ENCODE measurements at regions not wholly inside any gene's neighbourhood (a gene's known extent, or its start where the extent isn't known, plus 50 kb on each side); places are given as distances from the start of the nearest gene placed in this dataset.

GRCh38 chr11:113634940-113635575 lies 71.0 kb downstream of the TMPRSS5 start:
- no peak for DNase-seq (ENCODE audit: low read depth)

- DNase-seq (ENCODE audit: low read depth) = no peak
Observed at GRCh38 chr11:113632981-113633380, 73.1 kb downstream of the TMPRSS5 start.

- DNase-seq (ENCODE audit: low read depth) = no peak
Observed at GRCh38 chr11:113629562-113629961, 76.5 kb downstream of the TMPRSS5 start.

GRCh38 chr11:113628912-113629311 lies 77.2 kb downstream of the TMPRSS5 start:
- no peak for DNase-seq (ENCODE audit: low read depth)

- no peak for DNase-seq (ENCODE audit: low read depth)
Observed at GRCh38 chr11:113627946-113628345, 78.2 kb downstream of the TMPRSS5 start.

- DNase-seq (ENCODE audit: low read depth) = no peak
Observed at GRCh38 chr11:113627297-113627696, 78.8 kb downstream of the TMPRSS5 start.

- no peak for DNase-seq (ENCODE audit: low read depth)
Observed at GRCh38 chr11:113626736-113627135, 79.4 kb downstream of the TMPRSS5 start.

- DNase-seq (ENCODE audit: low read depth) = no peak
Observed at GRCh38 chr11:113623114-113623513, 83.0 kb downstream of the TMPRSS5 start.

- DNase-seq (ENCODE audit: low read depth) = no peak
Observed at GRCh38 chr11:113618360-113618759, 87.7 kb downstream of the TMPRSS5 start.

GRCh38 chr11:113615773-113616172 lies 90.3 kb downstream of the TMPRSS5 start:
- no peak for DNase-seq (ENCODE audit: low read depth)

GRCh38 chr11:113615098-113615497 lies 91.0 kb downstream of the TMPRSS5 start:
- DNase-seq (ENCODE audit: low read depth) = no peak

GRCh38 chr11:113614097-113614496 lies 92.0 kb downstream of the TMPRSS5 start:
- DNase-seq (ENCODE audit: low read depth) = no peak

- no peak for DNase-seq (ENCODE audit: low read depth)
Observed at GRCh38 chr11:113613619-113614018, 92.5 kb downstream of the TMPRSS5 start.

- DNase-seq (ENCODE audit: low read depth) = no peak
Observed at GRCh38 chr11:113604186-113604585, 101.9 kb downstream of the TMPRSS5 start.

- DNase-seq (ENCODE audit: low read depth) = no peak
Observed at GRCh38 chr11:113603277-113604059, 102.6 kb downstream of the TMPRSS5 start.

GRCh38 chr11:113602483-113602882 lies 103.6 kb downstream of the TMPRSS5 start:
- no peak for DNase-seq (ENCODE audit: low read depth)

GRCh38 chr11:113596658-113597057 lies 109.5 kb downstream of the TMPRSS5 start:
- no peak for DNase-seq (ENCODE audit: low read depth)

- DNase-seq (ENCODE audit: low read depth) = no peak
Observed at GRCh38 chr11:113595810-113596594, 110.1 kb downstream of the TMPRSS5 start.

GRCh38 chr11:113593698-113594308 lies 112.3 kb downstream of the TMPRSS5 start:
- no peak for DNase-seq (ENCODE audit: low read depth)

- no peak for DNase-seq (ENCODE audit: low read depth)
Observed at GRCh38 chr11:113591117-113591516, 115.0 kb downstream of the TMPRSS5 start.

- DNase-seq (ENCODE audit: low read depth) = no peak
Observed at GRCh38 chr11:113587308-113587739, 112.1 kb upstream of the DRD2 start.

GRCh38 chr11:113584371-113584770 lies 109.2 kb upstream of the DRD2 start:
- no peak for DNase-seq (ENCODE audit: low read depth)

All from activated T-helper 9 cell treated with anti-CD3 and anti-CD28 coated beads, Interleukin-2, amount 50 U/mL, for 16 hours (primary cell).